Eye (tissue), 1 donor: ENCODE measurements at regions not wholly inside any gene's neighbourhood (a gene's known extent, or its start where the extent isn't known, plus 50 kb on each side); places are given as distances from the start of the nearest gene placed in this dataset.

ENCODE experiments used
- DNase-seq: peaks from one replicate; pipeline ENCODE4 v3.0.0-alpha.2; 2015

GRCh38 chr5:73306078-73306719 lies 133.2 kb downstream of the TMEM174 start:
- no peak for DNase-seq

- DNase-seq = no peak
Observed at GRCh38 chr5:73305386-73305785, 132.4 kb downstream of the TMEM174 start.

GRCh38 chr5:73304381-73304780 lies 131.4 kb downstream of the TMEM174 start:
- DNase-seq = no peak

GRCh38 chr5:73303148-73304079 lies 130.4 kb downstream of the TMEM174 start:
- DNase-seq = peak; percentile 72

GRCh38 chr5:73302797-73303147 lies 129.8 kb downstream of the TMEM174 start:
- no peak for DNase-seq

GRCh38 chr5:73301208-73301901 lies 128.4 kb downstream of the TMEM174 start:
- no peak for DNase-seq

- DNase-seq = peak; percentile 74
Observed at GRCh38 chr5:73300337-73301207, 127.6 kb downstream of the TMEM174 start.

- DNase-seq = peak; percentile 82
Observed at GRCh38 chr5:73299665-73300336, 126.8 kb downstream of the TMEM174 start.

- peak; percentile 89 for DNase-seq
Observed at GRCh38 chr5:73298772-73299630, 126.0 kb downstream of the TMEM174 start.

- DNase-seq = no peak
Observed at GRCh38 chr5:73298251-73298771, 125.3 kb downstream of the TMEM174 start.

GRCh38 chr5:73297430-73297829 lies 124.4 kb downstream of the TMEM174 start:
- DNase-seq = no peak

GRCh38 chr5:73296772-73297171 lies 123.8 kb downstream of the TMEM174 start:
- no peak for DNase-seq

GRCh38 chr5:73295921-73296320 lies 122.9 kb downstream of the TMEM174 start:
- DNase-seq = no peak

- DNase-seq = no peak
Observed at GRCh38 chr5:73295447-73295846, 122.5 kb downstream of the TMEM174 start.

GRCh38 chr5:73292816-73293459 lies 119.9 kb downstream of the TMEM174 start:
- DNase-seq = no peak

GRCh38 chr5:73291873-73292272 lies 118.9 kb downstream of the TMEM174 start:
- DNase-seq = no peak

- DNase-seq = no peak
Observed at GRCh38 chr5:73290242-73290641, 117.2 kb downstream of the TMEM174 start.

GRCh38 chr5:73288803-73289720 lies 116.1 kb downstream of the TMEM174 start:
- DNase-seq = no peak

- DNase-seq = no peak
Observed at GRCh38 chr5:73286896-73287295, 113.9 kb downstream of the TMEM174 start.
